GM19452 (cell line): ENCODE measurements at regions not wholly inside any gene's neighbourhood (a gene's known extent, or its start where the extent isn't known, plus 50 kb on each side); places are given as distances from the start of the nearest gene placed in this dataset.

Source experiments
- ATAC-seq: cut with Tn5 transposase; IDR thresholded peaks from one replicate; pipeline ENCODE4 v1.9.1; 2021; ENCODE audit not compliant: unreplicated experiment

GRCh38 chr1:87673748-87674147 lies 345.1 kb downstream of the LMO4 start:
- ATAC-seq, result no peak

DNA sequence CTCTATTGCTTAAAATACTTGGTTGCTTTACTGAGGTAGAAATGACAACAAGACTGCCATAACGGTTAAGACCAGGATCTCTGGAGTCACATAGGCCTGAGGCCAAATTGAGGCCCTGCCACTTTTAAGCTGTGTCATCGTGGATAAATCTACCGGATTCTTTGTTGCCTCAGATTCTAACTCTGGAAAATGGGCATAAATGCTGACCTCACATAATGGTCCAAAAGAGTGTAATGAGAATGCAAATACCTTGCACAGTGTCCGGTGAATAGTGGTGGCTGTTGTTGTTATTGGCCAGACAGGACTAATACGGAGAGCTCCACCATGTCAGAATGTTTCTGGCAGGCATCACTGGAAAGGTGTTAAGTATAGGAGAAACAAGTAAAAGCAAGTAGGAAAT lies 346.1 kb downstream of the LMO4 start:
- ATAC-seq, result no peak

DNA sequence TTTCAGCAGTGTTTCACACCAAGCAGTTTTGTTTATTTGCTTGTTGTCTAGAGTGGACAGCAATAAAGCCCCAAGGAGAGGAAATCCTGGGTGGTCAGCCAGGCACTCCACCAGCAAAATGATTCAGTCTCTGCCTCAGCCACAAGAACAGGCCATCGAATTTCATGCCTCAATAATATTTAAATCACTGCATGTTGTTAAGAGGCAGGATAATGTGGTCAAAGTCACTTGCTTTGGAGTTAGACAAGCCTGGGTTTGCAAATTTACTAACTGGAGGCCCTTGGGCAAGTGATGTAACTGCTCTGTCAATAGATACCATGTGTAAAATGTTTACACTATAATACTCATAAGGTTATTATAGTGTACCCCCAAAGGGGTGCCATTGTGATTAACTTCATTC lies 349.6 kb downstream of the LMO4 start:
- no peak for ATAC-seq

DNA sequence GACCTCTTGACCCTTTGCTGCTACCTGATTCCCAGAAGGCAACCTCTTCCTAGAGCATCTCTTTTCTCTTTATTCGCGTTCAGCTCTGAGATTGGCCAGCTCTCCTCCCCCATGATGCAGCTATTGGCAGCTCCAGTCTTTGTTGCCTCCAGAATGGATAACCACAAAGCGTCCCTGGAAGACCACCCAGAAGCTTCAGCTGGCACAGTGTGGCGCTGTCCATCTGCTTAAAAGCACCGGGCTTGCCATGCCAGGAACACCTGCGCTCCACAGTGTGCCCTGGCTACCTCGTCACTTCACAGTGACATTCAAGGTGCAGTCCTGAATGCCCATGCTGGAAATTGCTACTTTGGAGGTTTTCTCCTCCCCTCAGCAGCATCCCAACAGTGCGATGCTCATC lies 353.9 kb downstream of the LMO4 start:
- ATAC-seq, result no peak

- no peak for ATAC-seq
Observed at GRCh38 chr1:87683196-87683956, 354.7 kb downstream of the LMO4 start.

- no peak for ATAC-seq
Observed at GRCh38 chr1:87684194-87684593, 355.5 kb downstream of the LMO4 start.

- no peak for ATAC-seq
Observed at GRCh38 chr1:87684713-87685205, 356.1 kb downstream of the LMO4 start.

DNA sequence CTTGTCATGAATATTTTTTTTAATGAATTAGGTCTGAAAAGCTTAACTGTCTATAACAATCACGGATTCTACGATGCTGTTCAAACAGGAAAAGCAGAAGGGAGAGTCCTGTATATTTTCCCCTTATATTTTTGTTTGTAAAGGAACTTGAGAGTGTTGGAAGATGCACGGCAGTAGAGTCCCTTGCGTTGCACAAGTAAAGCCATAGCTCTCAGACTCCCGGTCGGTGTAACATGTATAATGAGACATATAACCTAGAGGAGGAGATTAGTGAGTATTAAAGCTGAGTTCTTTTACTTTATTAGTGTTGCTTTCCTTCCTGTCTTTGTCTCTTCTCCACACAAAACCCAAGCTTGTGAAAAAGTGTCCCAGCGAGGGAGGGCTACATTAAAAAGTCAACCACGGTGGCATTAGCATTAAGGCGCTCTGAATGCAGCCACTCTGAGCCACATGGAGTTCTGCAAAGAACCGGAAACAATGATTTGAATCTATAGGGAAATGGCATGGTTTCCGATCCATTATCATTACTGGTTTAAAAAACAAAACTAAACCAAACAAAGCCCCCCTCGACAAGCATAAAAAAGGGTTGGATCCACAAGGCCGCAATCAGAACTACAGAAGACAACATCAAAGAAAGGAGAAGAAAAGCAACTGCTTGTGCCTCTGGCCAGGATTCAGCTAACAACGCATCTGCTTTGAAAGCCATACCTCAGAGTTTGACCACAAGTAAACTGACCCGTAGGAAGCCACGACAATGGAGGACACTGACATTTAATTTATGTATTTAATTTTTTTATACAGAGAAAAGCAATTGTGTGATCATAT lies 356.8 kb downstream of the LMO4 start:
- ATAC-seq, result no peak

DNA sequence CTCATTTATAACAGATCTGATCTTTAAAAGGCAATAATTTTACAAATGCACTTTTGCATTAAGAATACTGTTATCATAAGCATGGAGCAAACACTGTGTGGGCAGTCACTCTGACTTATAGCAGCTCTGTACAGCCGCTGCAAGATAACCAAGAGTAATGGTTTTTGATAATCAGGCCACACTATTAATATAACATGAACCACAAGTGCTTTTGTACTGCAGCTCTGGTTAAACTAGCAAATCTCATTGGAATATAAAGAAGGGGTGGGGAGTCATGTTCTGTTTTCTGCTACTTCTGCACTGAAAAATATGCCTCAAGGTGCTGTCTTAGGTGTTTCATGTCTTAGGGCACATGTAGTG lies 357.4 kb downstream of the LMO4 start:
- ATAC-seq, result no peak

- no peak for ATAC-seq
Observed at GRCh38 chr1:87686671-87687070, 358.0 kb downstream of the LMO4 start.

DNA sequence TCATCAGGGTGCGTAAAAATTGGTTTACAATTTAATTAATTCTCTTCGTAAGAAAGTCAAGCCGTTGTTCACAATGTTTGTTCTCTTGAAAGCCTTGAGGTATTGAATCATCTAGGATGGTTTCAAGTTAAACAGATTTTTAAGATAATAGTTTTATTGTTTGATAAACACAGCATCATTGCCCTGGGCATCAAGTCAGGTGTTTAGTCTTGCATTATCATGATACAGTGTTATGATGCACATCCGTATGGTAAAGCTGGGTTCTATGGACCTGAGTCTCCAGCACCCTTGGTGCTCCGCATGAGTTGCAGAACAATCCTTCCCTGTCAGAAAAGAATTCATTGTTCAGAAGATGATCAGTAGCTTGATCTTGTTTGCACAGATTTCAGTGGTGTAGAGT lies 359.5 kb downstream of the LMO4 start:
- ATAC-seq, result no peak

DNA sequence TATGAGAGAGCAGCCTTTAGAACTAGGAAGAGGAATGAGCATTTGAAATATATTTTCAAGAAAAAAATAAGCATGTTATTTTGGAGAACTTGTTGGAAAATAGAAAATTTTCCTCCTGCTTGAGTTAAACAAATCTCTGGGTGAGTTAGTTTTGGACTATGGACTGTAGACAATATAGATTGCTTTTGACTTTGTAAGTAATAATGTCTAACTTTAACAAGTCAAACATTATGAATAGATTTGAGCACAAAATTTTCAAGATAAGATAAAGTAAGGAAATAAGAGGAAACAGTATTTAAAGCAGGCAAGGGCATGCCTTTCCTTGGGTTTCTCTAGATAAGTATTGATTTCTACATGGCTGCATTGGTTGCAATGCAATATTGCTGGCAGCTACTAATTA lies 360.8 kb downstream of the LMO4 start:
- no peak for ATAC-seq

DNA sequence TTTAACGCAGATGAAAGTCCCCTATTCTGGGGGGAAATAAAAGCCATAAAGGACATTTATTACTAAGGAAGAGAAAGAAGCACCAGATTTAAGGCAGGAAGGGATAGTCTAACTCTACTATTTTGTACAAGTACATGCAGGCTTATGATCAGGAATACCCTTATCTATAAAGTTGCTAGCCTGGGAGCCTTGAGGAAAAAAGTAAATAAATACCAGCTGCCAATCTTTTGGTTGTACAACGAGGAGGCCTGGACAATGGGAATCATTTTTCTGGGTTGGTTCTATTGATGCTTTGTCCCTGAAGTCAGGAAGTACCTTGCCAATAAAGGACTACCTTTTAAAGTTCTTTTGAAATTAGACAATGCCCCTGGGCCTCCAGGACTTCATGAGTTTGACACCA lies 367.8 kb downstream of the LMO4 start:
- ATAC-seq, result no peak

GRCh38 chr1:87702455-87702854 lies 373.8 kb downstream of the LMO4 start:
- no peak for ATAC-seq

- no peak for ATAC-seq
Observed at GRCh38 chr1:87705233-87705632, 376.6 kb downstream of the LMO4 start.

- ATAC-seq, result no peak
Observed at GRCh38 chr1:87706203-87706602, 377.5 kb downstream of the LMO4 start.

DNA sequence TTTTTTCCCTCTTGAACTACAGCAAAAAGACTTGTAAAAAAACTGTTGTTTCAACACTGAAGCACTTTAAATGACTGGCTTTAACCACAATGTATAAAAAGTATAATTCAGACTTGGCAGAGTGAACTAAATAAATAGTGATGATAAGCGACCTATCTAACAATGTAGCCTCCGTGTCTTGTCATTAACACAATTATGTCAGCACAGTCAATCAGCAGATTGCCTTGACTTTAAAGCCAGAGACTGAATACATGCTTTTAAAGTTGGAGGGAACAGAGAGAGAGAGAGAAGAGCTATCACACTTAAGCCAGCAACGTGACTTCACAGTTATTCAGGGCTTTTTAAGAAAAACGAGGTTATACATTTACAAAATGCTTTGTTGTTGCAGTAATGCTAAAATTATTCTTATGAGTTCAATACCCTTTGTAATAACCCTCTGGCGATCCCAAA lies 378.1 kb downstream of the LMO4 start:
- no peak for ATAC-seq

GRCh38 chr1:87707411-87707810 lies 378.7 kb downstream of the LMO4 start:
- no peak for ATAC-seq

DNA sequence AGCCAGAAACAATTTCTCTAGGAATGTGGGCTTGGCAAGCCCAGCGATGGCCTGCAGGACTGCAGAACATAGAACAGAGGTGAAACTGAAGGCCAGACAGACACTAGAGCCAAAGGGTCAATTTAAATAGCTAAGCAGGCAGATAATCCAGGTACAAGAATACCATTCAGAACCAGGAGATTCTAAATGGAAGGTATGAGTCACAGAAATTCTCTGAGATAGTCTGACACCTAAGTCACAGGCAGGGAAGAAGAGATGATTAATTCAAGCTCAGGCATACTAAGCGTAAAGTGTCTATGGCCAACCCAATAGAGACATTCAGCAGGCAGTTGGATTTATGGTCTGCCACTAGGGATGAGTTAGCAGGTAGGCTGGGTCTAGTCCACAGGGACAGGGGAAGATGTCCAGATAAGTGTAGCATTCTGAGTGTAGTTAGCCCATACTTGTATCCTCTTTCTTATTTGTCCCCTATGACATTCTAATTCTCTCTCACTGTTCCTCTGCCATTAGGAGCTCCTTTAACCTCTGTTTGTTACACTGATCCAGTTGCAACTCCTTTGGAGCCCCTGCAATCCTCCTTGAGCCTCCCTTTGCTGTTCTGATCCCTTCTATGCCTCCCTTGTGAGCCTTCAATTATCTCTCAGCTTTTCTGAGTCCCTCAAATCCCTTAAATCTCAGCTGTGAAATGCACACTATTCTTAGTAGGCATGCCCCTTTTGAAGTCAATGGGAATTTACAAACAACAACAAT lies 383.8 kb downstream of the LMO4 start:
- no peak for ATAC-seq

DNA sequence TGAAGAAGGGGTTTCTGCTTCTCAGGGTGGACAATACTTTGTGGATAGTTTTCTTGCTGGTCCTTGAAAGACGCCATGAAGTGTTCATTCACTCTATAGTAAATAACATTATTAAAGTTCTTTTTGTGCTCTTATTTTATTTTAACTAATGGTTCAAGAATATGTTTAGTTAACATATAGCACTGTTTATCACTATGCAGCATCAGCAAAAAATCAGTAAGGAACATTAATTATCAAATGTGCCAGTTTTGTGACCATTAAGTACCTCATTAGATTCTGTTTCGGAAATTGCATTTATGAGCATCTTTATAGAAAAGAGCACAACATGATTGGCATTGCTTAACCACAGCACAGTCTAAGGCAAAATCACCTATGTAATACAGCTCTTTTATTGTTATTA lies 385.6 kb downstream of the LMO4 start:
- ATAC-seq, result no peak

DNA sequence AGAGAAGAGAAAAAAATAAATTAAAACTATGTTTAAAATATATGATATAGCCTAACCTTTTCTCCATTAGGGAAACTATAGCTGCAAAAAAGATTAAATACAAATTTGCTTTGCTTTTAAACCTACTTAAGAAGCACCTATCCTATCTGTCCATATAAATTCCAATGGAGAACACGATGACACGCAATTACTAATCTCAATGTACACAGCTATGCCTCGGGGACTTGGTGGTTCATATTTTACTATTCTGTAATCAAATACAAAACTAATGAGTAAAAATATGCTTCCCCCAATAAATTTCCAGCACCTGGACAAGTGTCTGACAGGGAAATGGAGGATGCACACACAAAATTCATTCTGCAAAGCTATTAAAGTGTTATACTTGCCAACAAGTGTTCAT lies 386.4 kb downstream of the LMO4 start:
- ATAC-seq, result no peak

GRCh38 chr1:87715471-87715870 lies 386.8 kb downstream of the LMO4 start:
- no peak for ATAC-seq
